Prostate gland (tissue), 2 donors: ENCODE measurements at regions not wholly inside any gene's neighbourhood (a gene's known extent, or its start where the extent isn't known, plus 50 kb on each side); places are given as distances from the start of the nearest gene placed in this dataset.

ENCODE experiments used
- DNase-seq: peaks from one replicate; pipeline ENCODE4 v3.0.0-alpha.2; 2019; ENCODE audit warnings: low spot score
- H3K27ac ChIP-seq, 2 donors: fragments of 200-600 bp; sonication (generic); 2 replicates each; pipeline ENCODE4 v1.5.1; 2017 to 2019
- H3K27me3 ChIP-seq: fragments of 200-600 bp; sonication (generic); replicated peaks from 2 replicates; pipeline ENCODE4 v1.5.1; 2019; ENCODE audit not compliant: insufficient read depth
- H3K36me3 ChIP-seq, 2 donors: fragments of 200-600 bp; sonication (generic); 1 replicate in 1 of 2; 2 replicates in 1 of 2; pipeline versions ENCODE4 v1.5.1 to v1.8.1; 2017 to 2019
- H3K4me1 ChIP-seq: fragments of 200-600 bp; sonication (generic); replicated peaks from 2 replicates; pipeline ENCODE4 v1.5.1; 2019
- H3K4me3 ChIP-seq, 2 donors: fragments of 200-600 bp; sonication (generic); 2 replicates each; pipeline ENCODE4 v1.5.1; 2017 to 2019
- H3K9me3 ChIP-seq: fragments of 200-600 bp; sonication (generic); 2 replicates; pipeline ENCODE4 v1.5.1; 2017
- CTCF ChIP-seq, 4 experiments: fragments of 200-600 bp in 2 of 4; fragments of 450-650 bp in 2 of 4; sonication (generic) in 2 of 4; IDR thresholded peaks; 1 replicate in 3 of 4; 2 replicates in 1 of 4; pipeline ENCODE4 v1.5.1; 2016 to 2019; ENCODE audit warnings: antibody characterized with exemption in 4 of 4, mild to moderate bottlenecking in 2 of 4, moderate library complexity in 2 of 4
- POLR2A ChIP-seq: fragments of 450-650 bp; IDR thresholded peaks from one replicate; pipeline ENCODE4 v1.6.1; 2016; ENCODE audit warnings: antibody characterized with exemption, mild to moderate bottlenecking
- POLR2AphosphoS5 ChIP-seq: sonication (generic); formaldehyde crosslinking; IDR thresholded peaks from one replicate; pipeline ENCODE4 v1.6.1; 2017; ENCODE audit warnings: antibody characterized with exemption
- WGBS: methylation state at CpG from one replicate; pipeline ENCODE4 v1.1.5; 2018; 5-methylcytosine and 5-hydroxymethylcytosine counted together
- intact Hi-C: fragments of 100-400 bp; cut with DNase I; formaldehyde crosslinking; loops from one replicate; pipeline ENCODE4 v1.14.2; 2022

DNA sequence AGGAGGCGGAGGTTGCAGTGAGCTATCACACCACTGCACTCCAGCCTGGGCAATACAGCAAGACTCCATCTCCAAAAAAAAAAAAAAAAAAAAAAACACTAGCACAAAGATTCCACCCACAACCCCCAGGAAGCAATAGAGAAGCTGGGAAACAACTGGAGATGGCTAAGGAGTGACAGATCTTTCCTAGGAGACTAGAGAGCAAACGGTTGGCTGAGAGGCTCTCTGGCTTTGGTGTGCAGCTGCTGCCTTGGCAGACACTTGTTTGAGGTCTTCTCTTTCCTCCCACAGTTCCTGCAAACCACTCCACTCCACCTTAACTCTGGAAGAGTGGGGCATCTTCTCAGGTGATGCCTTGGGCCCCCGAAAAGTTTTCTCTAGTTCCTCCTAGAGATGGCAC, 78.5 kb upstream of the LANCL2 start:
- Histone ChIP-seq H3K27ac (no peak overlapping the region), H3K4me1 (no peaks in the 10 kb centered on the region), H3K27me3 (no peaks in the 10 kb centered on the region), H3K9me3 (no peaks in the 10 kb centered on the region), H3K36me3 (no peaks in the 10 kb centered on the region), H3K4me3 (no peak overlapping the region)
- WGBS = 78% methylated on average over 3 of the region's 3 CpGs
- intact Hi-C loops = no loop called here
- no peak for DNase-seq
- TF ChIP-seq CTCF (IDR thresholded peaks at IDR 0.05) = no peak

DNA sequence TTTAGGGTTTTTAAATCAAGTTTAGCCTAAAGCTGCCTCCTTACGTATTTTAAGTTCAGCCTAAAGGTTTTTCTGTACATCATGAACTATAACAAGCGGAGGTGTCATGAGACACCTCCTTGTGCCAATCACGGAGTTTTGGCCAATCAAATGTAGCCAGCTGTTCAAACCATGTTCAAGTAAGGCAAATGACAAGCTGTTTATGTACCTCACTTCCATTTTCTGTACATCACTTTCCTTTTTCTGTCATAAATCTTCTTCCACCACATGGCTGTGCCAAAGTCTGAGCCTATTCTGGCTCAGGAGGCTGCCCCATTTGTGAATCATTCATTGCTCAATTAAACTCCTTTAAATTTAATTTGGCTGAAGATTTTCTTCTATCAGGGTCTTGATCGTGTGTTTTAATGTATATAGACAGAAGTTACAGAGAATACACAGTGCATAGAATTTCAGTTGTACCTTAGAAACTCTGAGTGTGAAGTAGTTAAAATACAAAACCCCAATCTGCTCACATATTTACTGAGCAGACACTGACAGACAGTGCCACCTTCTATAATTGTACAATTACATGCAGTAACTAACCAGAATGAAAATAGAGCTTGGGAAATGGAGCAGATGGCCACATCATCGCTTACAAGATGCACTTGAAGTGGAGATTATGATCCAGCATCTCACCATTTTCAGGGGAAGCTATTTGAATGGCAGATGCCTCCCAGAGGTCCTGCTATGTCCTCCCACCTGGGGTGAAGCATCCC, 76.9 kb upstream of the LANCL2 start:
- no peak for DNase-seq
- Histone ChIP-seq H3K4me3 (no peak overlapping the region), H3K27me3 (no peaks in the 10 kb centered on the region), H3K27ac (no peak overlapping the region), H3K36me3 (no peaks in the 10 kb centered on the region), H3K4me1 (no peaks in the 10 kb centered on the region), H3K9me3 (no peaks in the 10 kb centered on the region)
- TF ChIP-seq POLR2AphosphoS5 (no peak), POLR2A (no peak), CTCF (IDR thresholded peaks at IDR 0.05) (no peak)
- WGBS = 72% methylated on average over 5 of the region's 5 CpGs
- intact Hi-C loops = no loop called here

DNA sequence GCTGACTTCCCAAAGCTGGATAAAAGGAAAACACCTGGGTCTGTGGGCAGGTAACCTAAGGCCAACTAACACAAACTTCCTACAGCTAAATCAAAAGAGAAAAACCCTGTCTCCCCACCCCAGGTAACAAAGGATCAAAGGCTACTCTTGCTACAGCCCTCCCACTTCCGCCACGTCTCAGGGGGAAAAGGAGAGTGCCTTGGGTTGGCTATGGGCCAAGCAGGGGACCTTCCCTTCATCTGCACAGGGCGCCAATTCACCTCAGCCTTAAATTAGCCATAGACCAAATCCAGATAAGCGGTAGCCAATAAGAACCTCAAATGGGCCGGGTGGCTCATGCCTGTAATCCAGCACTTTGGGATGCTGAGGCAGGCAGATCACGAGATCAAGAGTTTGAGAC, 69.1 kb upstream of the LANCL2 start:
- Histone ChIP-seq H3K4me3 (no peak overlapping the region), H3K27me3 (no peaks in the 10 kb centered on the region), H3K36me3 (no peaks in the 10 kb centered on the region), H3K4me1 (no peaks in the 10 kb centered on the region), H3K9me3 (no peaks in the 10 kb centered on the region), H3K27ac (no peak overlapping the region)
- WGBS = 74% methylated on average over 6 of the region's 6 CpGs
- no peak for TF ChIP-seq CTCF (IDR thresholded peaks at IDR 0.05)
- TF ChIP-seq POLR2AphosphoS5 = no peak
- TF ChIP-seq POLR2A = no peak
- no peak for DNase-seq
- intact Hi-C loops = no loop called here

DNA sequence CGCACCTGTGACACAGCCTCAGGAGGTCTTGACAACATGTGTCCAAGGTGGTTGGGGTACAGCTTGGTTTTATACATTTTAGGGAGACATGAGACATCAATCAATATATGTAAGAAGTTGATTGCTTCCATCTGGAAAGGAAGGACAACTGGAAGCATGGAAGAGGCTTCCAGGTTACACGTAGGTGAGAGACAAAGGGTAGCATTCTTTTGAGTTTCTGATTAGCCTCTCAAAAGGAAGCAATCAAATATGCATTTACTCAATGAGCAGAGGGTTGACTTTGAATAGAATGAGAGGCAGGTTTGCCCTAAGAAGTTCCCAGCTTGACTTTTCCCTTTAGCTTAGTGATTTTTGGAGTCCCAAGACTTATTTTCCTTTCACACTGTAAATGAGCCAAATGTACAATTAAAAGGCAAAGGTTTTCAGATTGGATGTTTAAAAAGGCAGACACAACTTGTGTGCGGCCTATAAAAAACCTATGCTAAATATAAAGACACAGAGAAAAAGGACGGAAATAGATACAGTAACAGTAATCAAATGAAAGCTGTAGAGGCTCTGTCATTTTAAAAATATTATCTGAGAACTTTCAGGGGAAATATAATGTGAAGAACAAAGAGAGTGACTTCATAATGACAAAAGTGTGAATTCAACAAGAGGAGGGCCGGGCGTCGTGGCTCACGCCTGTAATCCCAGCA, 65.7 kb upstream of the LANCL2 start:
- 75% methylated on average over 8 of the region's 8 CpGs for WGBS
- Histone ChIP-seq H3K4me3 (no peak overlapping the region), H3K36me3 (no peaks in the 10 kb centered on the region), H3K4me1 (no peaks in the 10 kb centered on the region), H3K27me3 (no peaks in the 10 kb centered on the region), H3K9me3 (no peaks in the 10 kb centered on the region), H3K27ac (no peak overlapping the region)
- no peak for TF ChIP-seq POLR2AphosphoS5
- no peak for TF ChIP-seq POLR2A
- TF ChIP-seq CTCF (IDR thresholded peaks at IDR 0.05) = no peak
- no peak for DNase-seq
- intact Hi-C loops = no loop called here

- 92% methylated on average over 1 of the region's 1 CpG for WGBS
- Histone ChIP-seq H3K4me3 (no peak overlapping the region), H3K27ac (no peak overlapping the region), H3K4me1 (no peaks in the 10 kb centered on the region), H3K36me3 (no peaks in the 10 kb centered on the region), H3K27me3 (no peaks in the 10 kb centered on the region), H3K9me3 (no peaks in the 10 kb centered on the region)
- intact Hi-C loops = no loop called here
- no peak for TF ChIP-seq POLR2AphosphoS5
- TF ChIP-seq POLR2A = no peak
- TF ChIP-seq CTCF (IDR thresholded peaks at IDR 0.05) = no peak
- DNase-seq = no peak
Measured at GRCh38 chr7:55303220-55303619, 61.9 kb upstream of the LANCL2 start.
